ENCODE measurements at regions not wholly inside any gene's neighbourhood (a gene's known extent, or its start where the extent isn't known, plus 50 kb on each side); places are given as distances from the start of the nearest gene placed in this dataset.

DNA sequence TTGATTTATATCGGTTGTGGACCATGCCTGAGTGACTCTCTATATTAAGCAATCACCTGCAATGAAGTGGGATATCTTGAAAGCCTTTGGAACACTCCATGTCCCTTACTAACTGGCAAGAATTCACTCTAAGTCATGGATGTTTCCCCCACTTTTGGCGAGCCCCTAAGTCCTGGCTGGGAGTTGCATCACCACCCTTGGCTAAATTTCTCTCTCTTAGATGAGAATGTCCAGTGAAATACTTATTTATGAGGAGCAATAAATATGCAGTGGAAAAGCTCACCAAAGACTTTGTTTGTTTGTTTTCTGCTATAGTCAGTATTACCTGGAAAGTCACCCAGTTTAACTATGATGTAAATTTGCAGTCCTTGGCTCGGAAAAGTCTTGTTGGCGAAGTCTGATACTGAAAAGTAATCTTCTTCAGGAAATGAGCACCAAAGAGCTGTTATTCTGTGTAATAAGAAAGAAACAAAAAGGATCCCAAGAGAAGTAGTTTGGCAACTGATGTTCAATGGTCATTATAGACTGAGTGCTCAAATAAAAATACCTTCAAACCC, 333.8 kb downstream of the DMRT2 start:
- Histone ChIP-seq H3K4me1 (ENCODE audit: low read depth) (no peaks in the 10 kb centered on the region), H3K4me3 (no peak overlapping the region), H3K9me3 (ENCODE audit: low read depth) (no peaks in the 10 kb centered on the region), H3K27ac (no peak overlapping the region), H3K36me3 (no peaks in the 10 kb centered on the region), H3K27me3 (no peaks in the 10 kb centered on the region)
- no peak for TF ChIP-seq CTCF (IDR thresholded peaks at IDR 0.05; ENCODE audit: low read depth, low read length)
- DNase-seq (ENCODE audit: low read depth in 1 of 2, low spot score in 1 of 2): no peak

GRCh38 chr9:1384816-1385215, 334.7 kb downstream of the DMRT2 start:
- no peaks in the 10 kb centered on the region for H3K4me1 ChIP-seq (ENCODE audit: low read depth)
- H3K4me3 ChIP-seq: no peak overlapping the region
- H3K27ac ChIP-seq: no peak overlapping the region
- no peaks in the 10 kb centered on the region for H3K36me3 ChIP-seq
- H3K9me3 ChIP-seq (ENCODE audit: low read depth): no peaks in the 10 kb centered on the region
- H3K27me3 ChIP-seq: no peaks in the 10 kb centered on the region
- no peak for TF ChIP-seq CTCF (IDR thresholded peaks at IDR 0.05; ENCODE audit: low read depth, low read length)
- DNase-seq (ENCODE audit: low read depth in 1 of 2, low spot score in 1 of 2): no peak

GRCh38 chr9:1386420-1386819, 336.3 kb downstream of the DMRT2 start:
- TF ChIP-seq CTCF (IDR thresholded peaks at IDR 0.05; ENCODE audit: low read depth, low read length): no peak
- H3K36me3 ChIP-seq: no peaks in the 10 kb centered on the region
- DNase-seq (ENCODE audit: low read depth in 1 of 2, low spot score in 1 of 2): no peak
- H3K4me3 ChIP-seq: no peak overlapping the region
- no peaks in the 10 kb centered on the region for H3K27me3 ChIP-seq
- H3K27ac ChIP-seq: no peak overlapping the region
- no peaks in the 10 kb centered on the region for H3K4me1 ChIP-seq (ENCODE audit: low read depth)
- no peaks in the 10 kb centered on the region for H3K9me3 ChIP-seq (ENCODE audit: low read depth)

DNA sequence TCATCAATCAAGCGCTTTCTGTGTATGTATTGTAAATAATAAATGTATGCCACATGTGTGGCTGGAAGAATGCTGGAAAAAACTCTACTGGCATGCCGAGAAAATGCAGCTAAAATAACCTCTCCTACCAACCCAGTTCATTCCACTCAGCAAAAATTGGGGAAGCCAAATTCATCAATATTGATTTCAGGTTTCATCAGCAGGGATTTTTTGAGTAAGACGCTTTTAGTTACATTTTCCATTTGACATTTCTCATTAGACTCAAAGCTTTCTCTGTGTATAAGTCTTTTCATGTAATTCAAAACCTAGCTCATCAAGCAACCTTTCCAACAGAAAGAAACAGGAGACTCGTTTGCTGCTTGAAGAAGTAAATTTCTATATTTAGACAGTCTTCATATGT, 338.1 kb downstream of the DMRT2 start:
- DNase-seq (ENCODE audit: low read depth in 1 of 2, low spot score in 1 of 2): no peak
- TF ChIP-seq CTCF (IDR thresholded peaks at IDR 0.05; ENCODE audit: low read depth, low read length): no peak
- Histone ChIP-seq H3K4me1 (ENCODE audit: low read depth) (no peaks in the 10 kb centered on the region), H3K4me3 (no peak overlapping the region), H3K27ac (no peak overlapping the region), H3K9me3 (ENCODE audit: low read depth) (no peaks in the 10 kb centered on the region), H3K27me3 (no peaks in the 10 kb centered on the region), H3K36me3 (no peaks in the 10 kb centered on the region)

DNA sequence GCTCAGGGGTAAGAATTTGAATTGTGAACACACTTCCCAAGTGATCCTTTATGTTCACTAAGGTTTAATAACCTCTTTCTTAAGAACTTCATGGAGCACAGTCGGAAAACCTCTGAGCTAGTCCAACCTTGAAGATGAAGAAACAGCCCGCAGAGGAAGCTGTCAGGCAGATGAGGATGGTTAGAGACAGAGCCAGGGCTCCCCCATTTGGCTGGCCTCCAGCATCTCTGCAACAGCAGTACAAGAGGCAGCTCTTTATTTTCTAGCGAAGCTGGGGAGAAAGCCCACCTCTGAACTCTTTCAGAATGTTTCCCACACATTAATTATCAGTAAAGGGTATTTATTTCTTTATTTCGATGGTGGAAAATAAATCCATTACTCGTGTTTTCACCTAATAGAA, 350.8 kb downstream of the DMRT2 start:
- Histone ChIP-seq H3K27ac (no peak overlapping the region), H3K36me3 (no peaks in the 10 kb centered on the region), H3K4me3 (no peak overlapping the region), H3K27me3 (no peaks in the 10 kb centered on the region), H3K9me3 (ENCODE audit: low read depth) (no peaks in the 10 kb centered on the region), H3K4me1 (ENCODE audit: low read depth) (no peaks in the 10 kb centered on the region)
- DNase-seq (ENCODE audit: low read depth in 1 of 2, low spot score in 1 of 2): peak in 1 of 2 donors; percentile 2
- TF ChIP-seq CTCF (IDR thresholded peaks at IDR 0.05; ENCODE audit: low read depth, low read length): no peak

DNA sequence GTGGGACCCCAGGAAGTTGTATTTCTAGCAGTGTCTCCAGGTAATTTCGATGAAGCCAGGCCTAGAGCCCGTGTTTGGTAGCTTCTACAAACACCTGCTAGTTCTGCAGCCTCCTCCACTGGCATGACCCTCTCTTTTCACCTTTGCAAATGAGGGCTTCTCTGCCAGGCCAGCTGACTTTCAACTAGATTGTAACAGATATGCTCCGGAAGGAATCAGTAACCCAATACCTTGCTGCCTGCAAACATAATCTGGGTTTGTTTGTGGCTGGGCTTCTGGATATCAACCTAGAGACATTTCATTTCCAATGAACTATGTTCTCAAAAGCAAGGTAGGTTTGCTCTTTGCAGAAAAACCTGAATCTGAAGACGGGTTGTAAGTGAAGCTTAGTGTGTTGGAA, 354.8 kb downstream of the DMRT2 start:
- no peak overlapping the region for H3K4me3 ChIP-seq
- no peaks in the 10 kb centered on the region for H3K27me3 ChIP-seq
- H3K27ac ChIP-seq: no peak overlapping the region
- H3K36me3 ChIP-seq: no peaks in the 10 kb centered on the region
- DNase-seq (ENCODE audit: low read depth in 1 of 2, low spot score in 1 of 2): no peak
- TF ChIP-seq CTCF (IDR thresholded peaks at IDR 0.05; ENCODE audit: low read depth, low read length): no peak
- no peaks in the 10 kb centered on the region for H3K9me3 ChIP-seq (ENCODE audit: low read depth)
- H3K4me1 ChIP-seq (ENCODE audit: low read depth): no peaks in the 10 kb centered on the region
